ENCODE measurements at regions not wholly inside any gene's neighbourhood (a gene's known extent, or its start where the extent isn't known, plus 50 kb on each side); places are given as distances from the start of the nearest gene placed in this dataset.
A peak's percentile ranks its signal among the peaks of the same experiment; 100 is the strongest.

- H3K36me3 Mint-ChIP-seq, result peaks cover 5 to 11% of the 10 kb centered on the region in 2 donors
- ATAC-seq, result no peak
- peaks cover 17 to 26% of the 10 kb centered on the region in 2 donors for H3K9me3 Mint-ChIP-seq
- H3K27ac Mint-ChIP-seq, result no peak overlapping the region
- DNase-seq (ENCODE audit: low spot score in 2 of 2), result no peak
Observed at GRCh38 chr7:40945788-40946187, 757.1 kb downstream of the INHBA start.

GRCh38 chr7:40944981-40945585 lies 757.8 kb downstream of the INHBA start:
- ATAC-seq, result no peak
- H3K27ac Mint-ChIP-seq, result no peak overlapping the region
- peaks cover 17 to 26% of the 10 kb centered on the region in 2 donors for H3K9me3 Mint-ChIP-seq
- peaks cover 5 to 11% of the 10 kb centered on the region in 2 donors for H3K36me3 Mint-ChIP-seq
- DNase-seq (ENCODE audit: low spot score in 2 of 2), result no peak

GRCh38 chr7:40937879-40938278 lies 765.0 kb downstream of the INHBA start:
- H3K36me3 Mint-ChIP-seq, result peaks cover 4 to 10% of the 10 kb centered on the region in 2 donors
- peaks cover 9 to 15% of the 10 kb centered on the region in 2 donors for H3K9me3 Mint-ChIP-seq
- H3K27ac Mint-ChIP-seq, result no peak overlapping the region
- DNase-seq (ENCODE audit: low spot score in 2 of 2), result no peak
- ATAC-seq, result no peak

- H3K9me3 Mint-ChIP-seq, result peaks cover 10 to 14% of the 10 kb centered on the region in 2 donors
- H3K36me3 Mint-ChIP-seq, result peaks cover 4 to 14% of the 10 kb centered on the region in 2 donors
- ATAC-seq (no peak), DNase-seq (ENCODE audit: low spot score in 2 of 2) (no peak)
- H3K27ac Mint-ChIP-seq, result no peak overlapping the region
Observed at GRCh38 chr7:40935435-40935834, 767.5 kb downstream of the INHBA start.

GRCh38 chr7:40923626-40924025 lies 779.3 kb downstream of the INHBA start:
- ATAC-seq (no peak), DNase-seq (ENCODE audit: low spot score in 2 of 2) (no peak)
- Mint-ChIP-seq H3K9me3 (peaks cover 10 to 12% of the 10 kb centered on the region in 2 donors), H3K27ac (no peak overlapping the region), H3K36me3 (no peaks in the 10 kb centered on the region)

- ATAC-seq (no peak), DNase-seq (ENCODE audit: low spot score in 2 of 2) (no peak)
- H3K9me3 Mint-ChIP-seq, result peaks cover 10 to 12% of the 10 kb centered on the region in 2 donors
- no peaks in the 10 kb centered on the region for H3K36me3 Mint-ChIP-seq
- H3K27ac Mint-ChIP-seq, result no peak overlapping the region
Observed at GRCh38 chr7:40922316-40922670, 780.6 kb downstream of the INHBA start.

GRCh38 chr7:40921589-40922315 lies 781.1 kb downstream of the INHBA start:
- no peak for ATAC-seq
- H3K27ac Mint-ChIP-seq, result no peak overlapping the region
- H3K9me3 Mint-ChIP-seq, result peaks cover 10 to 12% of the 10 kb centered on the region in 2 donors
- DNase-seq (ENCODE audit: low spot score in 2 of 2), result no peak
- H3K36me3 Mint-ChIP-seq, result no peaks in the 10 kb centered on the region

- Mint-ChIP-seq H3K9me3 (peaks cover 10 to 12% of the 10 kb centered on the region in 2 donors), H3K36me3 (no peaks in the 10 kb centered on the region), H3K27ac (no peak overlapping the region)
Observed at GRCh38 chr7:40918701-40919271, 784.0 kb downstream of the SUGCT start.

GRCh38 chr7:40916813-40917212 lies 782.0 kb downstream of the SUGCT start:
- no peak overlapping the region for H3K27ac Mint-ChIP-seq
- ATAC-seq (no peak), DNase-seq (ENCODE audit: low spot score in 2 of 2) (no peak)
- peaks cover 10 to 12% of the 10 kb centered on the region in 2 donors for H3K9me3 Mint-ChIP-seq
- H3K36me3 Mint-ChIP-seq, result no peaks in the 10 kb centered on the region

More at GRCh38 chr7:40918701-40919271, 784.0 kb downstream of the SUGCT start:
- DNase-seq (ENCODE audit: low spot score in 2 of 2) (no peak), ATAC-seq (peak in 1 of 2 donors; percentile 31)

- H3K9me3 Mint-ChIP-seq, result peaks cover 10 to 14% of the 10 kb centered on the region in 2 donors
- no peak overlapping the region for H3K27ac Mint-ChIP-seq
- DNase-seq (ENCODE audit: low spot score in 2 of 2) (no peak), ATAC-seq (no peak)
- H3K36me3 Mint-ChIP-seq, result no peaks in the 10 kb centered on the region
Observed at GRCh38 chr7:40915071-40915470, 780.3 kb downstream of the SUGCT start.
